GM21360 (cell line): ENCODE measurements at regions not wholly inside any gene's neighbourhood (a gene's known extent, or its start where the extent isn't known, plus 50 kb on each side); places are given as distances from the start of the nearest gene placed in this dataset.

Experiments
- ATAC-seq: cut with Tn5 transposase; IDR thresholded peaks from one replicate; pipeline ENCODE4 v1.9.1; 2021; ENCODE audit warnings: mild to moderate bottlenecking, moderate library complexity; ENCODE audit not compliant: unreplicated experiment

GRCh38 chr4:161237495-161237894, 926.3 kb downstream of the FSTL5 start:
- ATAC-seq: no peak

- no peak for ATAC-seq
Observed at GRCh38 chr4:161225327-161225726, 938.5 kb downstream of the FSTL5 start.

- ATAC-seq: no peak
Observed at GRCh38 chr4:161222889-161223288, 940.9 kb downstream of the FSTL5 start.

GRCh38 chr4:161208564-161208963, 955.2 kb downstream of the FSTL5 start:
- ATAC-seq: no peak

- ATAC-seq: no peak
Observed at GRCh38 chr4:161206528-161207080, 957.2 kb downstream of the FSTL5 start.

DNA sequence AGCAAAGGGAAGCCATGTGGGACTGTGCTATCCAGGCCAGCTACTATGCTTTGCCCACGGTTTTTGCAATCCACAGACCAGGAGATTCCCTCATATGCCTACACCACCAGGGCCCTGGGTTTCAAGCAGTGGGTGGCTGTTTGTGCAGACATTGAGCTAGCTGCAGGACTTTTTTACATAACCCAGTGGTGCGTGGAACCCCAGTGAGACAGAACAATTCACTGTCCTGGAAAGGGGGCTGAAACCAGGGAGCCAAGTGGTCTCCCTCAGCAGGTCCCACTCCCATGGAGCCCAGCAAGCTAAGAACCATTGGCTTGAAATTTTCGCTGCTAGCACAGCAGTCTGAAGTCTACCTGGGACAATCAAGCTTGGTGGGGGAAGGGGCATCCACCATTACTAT, 959.9 kb downstream of the FSTL5 start:
- no peak for ATAC-seq

- no peak for ATAC-seq
Observed at GRCh38 chr4:161197912-161198311, 965.9 kb downstream of the FSTL5 start.

GRCh38 chr4:161197474-161197873, 966.3 kb downstream of the FSTL5 start:
- no peak for ATAC-seq

DNA sequence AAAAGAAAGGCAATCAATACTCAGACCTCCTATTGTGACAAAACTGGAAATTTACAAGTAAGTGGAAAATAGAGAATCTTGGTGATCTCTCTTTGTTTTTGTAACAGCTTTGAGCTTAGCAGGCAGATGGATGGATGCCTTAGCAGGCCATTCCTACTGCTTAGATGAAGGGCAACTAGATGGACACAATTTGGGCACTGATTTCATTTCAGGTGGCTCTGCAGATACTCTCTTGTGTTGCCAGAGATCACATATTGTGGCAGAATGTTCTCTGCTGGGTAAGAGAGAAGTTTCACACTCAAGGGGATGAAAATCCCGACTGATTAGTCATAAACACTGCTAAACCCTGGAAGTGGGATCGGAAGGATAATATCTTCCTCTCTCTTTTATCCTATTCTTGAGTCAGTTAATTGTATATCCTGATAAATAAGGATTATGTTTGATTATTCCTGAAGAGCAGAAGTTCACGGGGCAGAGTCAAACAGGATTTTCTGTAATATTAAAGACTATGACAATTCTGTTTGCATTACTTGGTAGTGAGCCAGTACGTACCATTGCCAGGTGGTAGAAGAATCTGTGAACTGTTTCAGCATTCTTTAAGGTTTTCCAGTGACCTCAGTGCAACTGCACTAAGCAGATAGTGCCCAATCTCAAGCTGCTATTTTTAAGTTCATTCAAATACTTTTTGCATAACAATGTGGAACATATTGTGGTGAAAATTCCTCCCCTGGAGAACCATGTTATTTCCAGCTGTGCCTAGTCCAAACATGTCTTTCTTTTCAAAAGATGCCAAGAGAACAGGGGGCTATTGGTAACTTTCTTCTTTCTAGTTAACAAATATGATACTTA, 974.3 kb downstream of the FSTL5 start:
- ATAC-seq: no peak

GRCh38 chr4:161188578-161188977, 975.2 kb downstream of the FSTL5 start:
- no peak for ATAC-seq

- ATAC-seq: no peak
Observed at GRCh38 chr4:161187569-161187968, 976.2 kb downstream of the FSTL5 start.

GRCh38 chr4:161186750-161187149, 977.0 kb downstream of the FSTL5 start:
- ATAC-seq: no peak

DNA sequence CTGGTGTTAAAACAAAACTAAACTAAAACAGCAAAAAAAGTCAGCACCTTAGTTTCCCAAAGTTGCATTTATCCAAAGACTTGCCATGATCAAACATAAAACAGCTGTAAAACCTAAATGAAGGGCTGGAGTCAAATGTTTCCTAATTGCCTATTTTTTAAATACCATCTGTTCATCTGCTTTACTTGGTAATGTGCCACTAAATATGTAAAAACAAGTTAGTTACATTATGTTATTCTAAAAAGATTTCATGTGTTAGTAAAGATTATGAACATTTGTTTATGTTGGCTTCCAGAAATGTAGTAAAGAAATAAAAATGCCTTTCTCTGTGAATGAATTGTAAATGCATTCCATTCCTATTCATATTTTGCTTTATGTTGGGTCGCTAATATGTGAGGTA, 977.8 kb downstream of the FSTL5 start:
- no peak for ATAC-seq

GRCh38 chr4:161183729-161184128, 980.1 kb downstream of the FSTL5 start:
- no peak for ATAC-seq

- no peak for ATAC-seq
Observed at GRCh38 chr4:161182913-161183312, 980.9 kb downstream of the FSTL5 start.

- ATAC-seq: no peak
Observed at GRCh38 chr4:161178310-161178709, 985.5 kb downstream of the FSTL5 start.

- ATAC-seq: no peak
Observed at GRCh38 chr4:161172396-161173026, 991.3 kb downstream of the FSTL5 start.

DNA sequence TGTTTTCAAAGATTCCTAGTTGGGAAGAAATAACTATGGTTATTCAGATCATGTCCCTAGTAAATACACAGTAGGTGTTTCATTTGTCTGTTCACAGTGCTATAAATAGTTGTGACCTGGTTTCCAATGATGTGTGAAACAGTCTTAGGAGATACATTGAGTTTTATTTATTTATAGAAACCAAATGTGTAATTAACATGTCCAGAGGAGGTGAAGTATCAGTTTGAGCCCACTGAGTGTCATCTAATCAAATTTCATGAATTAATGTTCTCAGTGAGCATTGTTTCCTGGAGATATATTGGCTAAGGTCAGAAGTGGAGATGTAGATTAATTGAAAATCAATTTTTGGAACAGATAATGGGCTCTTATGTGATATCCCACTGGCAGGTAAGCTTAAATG, 996.3 kb downstream of the FSTL5 start:
- no peak for ATAC-seq

GRCh38 chr4:161160718-161161117, 1003.1 kb downstream of the FSTL5 start:
- ATAC-seq: no peak

GRCh38 chr4:161148051-161148450, 1015.7 kb downstream of the FSTL5 start:
- no peak for ATAC-seq

DNA sequence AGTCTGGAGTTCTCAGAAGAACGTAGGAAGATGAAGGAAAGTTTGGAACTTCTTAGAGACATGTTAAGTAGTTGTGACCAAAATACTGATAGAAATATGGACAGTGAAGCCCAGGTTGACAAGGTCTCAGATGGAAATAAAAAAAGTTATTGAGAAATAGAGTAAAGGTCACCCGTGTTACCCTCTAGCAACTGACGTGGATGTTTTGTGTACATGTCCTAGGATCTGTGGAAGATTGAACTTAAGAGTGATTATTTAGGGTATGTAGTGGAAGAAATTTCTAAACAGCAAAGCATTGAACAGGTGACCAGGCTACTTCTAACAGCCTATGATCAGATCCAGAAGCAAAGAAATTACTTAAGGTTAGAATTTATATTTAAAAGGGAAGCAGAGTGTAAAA, 1020.4 kb downstream of the FSTL5 start:
- no peak for ATAC-seq

- no peak for ATAC-seq
Observed at GRCh38 chr4:161134795-161135194, 1029.0 kb downstream of the FSTL5 start.
